GM20000 (cell line): ENCODE measurements at regions not wholly inside any gene's neighbourhood (a gene's known extent, or its start where the extent isn't known, plus 50 kb on each side); places are given as distances from the start of the nearest gene placed in this dataset.
"Not testable (repeated sequence)": the region's sequence is repeated elsewhere in the genome, so short reads cannot be mapped to it uniquely, and the experiment has no call there.

ENCODE experiments used
- DNase-seq: peaks from one replicate; pipeline ENCODE4 v3.0.0; 2012; ENCODE audit warnings: low spot score
- TF ChIP-seq, protein P1 (sequence below): IDR thresholded peaks from 2 replicates; pipeline ENCODE4 v1.5.1; 2012; ENCODE audit warnings: mild to moderate bottlenecking, control low read depth; ENCODE audit errors: extremely low read depth, missing control alignments

DNA sequence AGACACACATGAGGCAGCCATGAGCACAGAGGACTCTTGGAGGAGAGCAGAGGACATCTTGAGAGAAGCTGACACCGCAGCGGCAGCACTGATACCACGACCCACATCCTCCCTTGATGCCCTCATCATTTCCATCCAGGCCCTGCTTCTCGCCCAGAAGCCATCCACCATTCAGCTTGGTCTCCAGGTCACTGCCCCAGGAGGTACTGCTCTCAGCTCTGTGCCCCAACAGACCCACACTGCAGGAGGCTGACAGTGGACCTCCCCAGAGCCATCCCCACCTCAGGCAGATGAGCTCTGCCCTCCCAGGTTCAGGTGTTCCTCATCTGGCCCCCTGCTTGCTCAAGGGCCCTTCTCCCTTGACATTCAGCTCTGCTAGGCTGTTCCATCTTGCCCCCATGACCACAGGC, 74.9 kb downstream of the ACKR3 start:
- TF ChIP-seq, protein P1, sequence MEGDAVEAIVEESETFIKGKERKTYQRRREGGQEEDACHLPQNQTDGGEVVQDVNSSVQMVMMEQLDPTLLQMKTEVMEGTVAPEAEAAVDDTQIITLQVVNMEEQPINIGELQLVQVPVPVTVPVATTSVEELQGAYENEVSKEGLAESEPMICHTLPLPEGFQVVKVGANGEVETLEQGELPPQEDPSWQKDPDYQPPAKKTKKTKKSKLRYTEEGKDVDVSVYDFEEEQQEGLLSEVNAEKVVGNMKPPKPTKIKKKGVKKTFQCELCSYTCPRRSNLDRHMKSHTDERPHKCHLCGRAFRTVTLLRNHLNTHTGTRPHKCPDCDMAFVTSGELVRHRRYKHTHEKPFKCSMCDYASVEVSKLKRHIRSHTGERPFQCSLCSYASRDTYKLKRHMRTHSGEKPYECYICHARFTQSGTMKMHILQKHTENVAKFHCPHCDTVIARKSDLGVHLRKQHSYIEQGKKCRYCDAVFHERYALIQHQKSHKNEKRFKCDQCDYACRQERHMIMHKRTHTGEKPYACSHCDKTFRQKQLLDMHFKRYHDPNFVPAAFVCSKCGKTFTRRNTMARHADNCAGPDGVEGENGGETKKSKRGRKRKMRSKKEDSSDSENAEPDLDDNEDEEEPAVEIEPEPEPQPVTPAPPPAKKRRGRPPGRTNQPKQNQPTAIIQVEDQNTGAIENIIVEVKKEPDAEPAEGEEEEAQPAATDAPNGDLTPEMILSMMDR: no peak
- no peak for DNase-seq

DNA sequence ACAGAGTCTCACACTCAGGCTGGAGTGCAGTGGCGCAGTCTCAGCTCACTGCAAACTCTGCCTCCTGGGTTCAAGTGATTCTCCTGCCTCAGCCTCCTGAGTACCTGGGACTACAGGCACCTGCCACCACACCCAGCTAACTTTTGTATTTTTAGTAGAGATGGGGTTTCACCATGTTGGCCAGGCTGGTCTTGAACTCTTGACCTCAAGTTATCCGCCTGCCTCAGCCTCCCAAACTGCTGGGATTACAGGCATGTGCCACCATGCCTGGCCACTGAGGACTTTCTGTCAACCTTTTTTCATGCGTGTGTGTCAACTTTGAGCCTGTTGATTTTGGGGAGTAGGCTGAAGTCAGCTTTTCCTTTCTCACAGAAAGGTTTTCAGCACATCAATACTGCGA, 75.5 kb downstream of the ACKR3 start:
- DNase-seq: not testable (repeated sequence)

DNA sequence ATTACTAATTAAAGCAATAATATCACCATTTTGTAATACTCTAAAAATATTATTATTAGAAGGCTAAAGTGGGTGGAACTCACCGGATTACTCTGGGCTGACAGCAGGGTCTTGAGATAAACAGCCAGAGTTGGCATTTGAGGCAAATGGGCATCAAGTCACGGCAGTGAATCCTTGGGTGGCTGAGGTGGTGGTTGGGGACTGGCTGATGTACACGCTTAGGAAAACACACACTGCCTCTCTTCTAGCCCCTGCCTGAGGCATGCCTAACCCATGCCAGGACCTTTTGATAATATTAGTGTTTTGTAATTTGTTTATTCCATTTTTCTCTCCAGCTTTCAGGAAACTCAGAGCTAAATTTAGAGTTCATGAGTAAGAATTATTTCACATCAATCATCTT, 76.8 kb downstream of the ACKR3 start:
- DNase-seq: no peak
- TF ChIP-seq, protein P1: no peak

DNA sequence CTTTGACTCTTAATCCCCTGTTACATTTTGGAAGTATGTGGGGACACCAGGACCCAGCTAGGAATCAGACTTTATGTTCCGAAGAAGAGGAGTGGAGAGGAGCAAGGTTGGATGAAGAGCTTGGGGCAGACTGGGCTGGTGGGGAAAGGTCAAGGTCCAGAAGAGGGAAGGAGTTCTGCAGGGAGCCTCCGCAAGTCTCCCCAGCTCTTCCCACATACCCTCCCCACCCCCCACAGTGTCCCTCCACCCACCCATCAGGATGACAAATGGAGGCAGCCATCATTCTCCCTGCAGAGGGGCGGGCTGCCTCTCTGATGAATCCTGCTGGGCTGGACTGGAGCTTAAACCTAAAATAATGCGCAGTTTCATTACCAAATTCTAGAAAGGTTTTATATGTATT, 77.2 kb downstream of the ACKR3 start:
- DNase-seq: no peak
- TF ChIP-seq, protein P1: no peak

DNA sequence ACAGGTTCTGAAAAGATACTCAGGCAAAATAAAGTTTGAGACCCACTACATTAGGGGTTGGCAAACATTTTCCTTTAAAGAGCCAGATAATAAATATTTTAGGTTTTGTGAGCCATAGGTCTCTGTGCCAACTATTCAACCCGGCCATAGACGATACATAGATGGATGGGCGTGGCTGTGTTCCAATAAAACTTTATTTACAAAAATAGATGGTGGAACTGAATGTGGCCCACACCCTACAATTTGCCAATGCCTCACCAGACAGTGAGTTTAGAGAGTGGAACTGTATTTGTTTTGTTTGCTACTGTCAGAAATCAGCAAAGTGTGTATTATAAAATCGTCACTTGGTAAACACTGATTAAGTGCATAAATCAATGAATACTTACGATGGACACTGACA, 78.0 kb downstream of the ACKR3 start:
- TF ChIP-seq, protein P1: no peak
- no peak for DNase-seq

DNA sequence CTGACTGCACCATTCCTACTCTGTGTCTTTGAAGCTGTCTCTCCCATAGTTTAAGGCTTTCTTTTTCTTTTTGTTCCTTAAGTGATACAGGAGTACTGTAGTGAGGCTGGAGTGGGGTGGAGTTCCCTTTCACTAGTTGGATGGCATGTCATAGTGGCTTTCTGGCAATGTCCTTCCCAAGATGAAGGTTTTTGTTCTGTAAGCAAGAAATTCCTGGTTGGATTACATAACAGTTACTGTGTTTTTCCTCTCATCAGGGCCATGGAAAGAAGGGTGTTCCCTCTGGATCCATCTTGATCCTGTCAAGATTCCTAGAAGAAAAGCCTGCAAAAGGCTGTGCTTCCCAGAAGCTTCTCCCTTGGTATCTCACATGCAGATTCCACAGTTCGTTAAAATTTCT, 84.2 kb downstream of the ACKR3 start:
- TF ChIP-seq, protein P1: no peak

DNA sequence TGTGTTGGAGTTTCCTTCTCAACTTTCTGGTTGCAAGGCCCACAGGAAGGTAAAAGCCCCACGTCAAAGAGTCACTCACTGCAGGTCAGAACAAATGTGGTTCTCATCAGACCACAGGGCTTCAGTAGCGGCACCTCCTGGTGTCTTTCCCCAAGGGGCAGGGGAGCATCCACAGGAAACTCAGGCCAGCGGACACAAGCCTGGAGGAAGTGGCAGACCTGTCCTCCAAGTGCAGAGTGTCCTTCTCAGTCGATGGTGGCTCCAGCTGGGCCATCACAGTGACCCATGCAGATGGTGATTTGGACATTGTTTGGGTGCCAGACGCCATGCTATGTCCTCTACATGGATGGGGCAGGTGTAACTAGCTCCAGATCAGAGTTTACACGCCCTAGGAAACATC, 84.9 kb downstream of the ACKR3 start:
- TF ChIP-seq, protein P1: no peak
- no peak for DNase-seq

More for the DNA sequence above, 84.2 kb downstream of the ACKR3 start:
- DNase-seq: no peak

DNA sequence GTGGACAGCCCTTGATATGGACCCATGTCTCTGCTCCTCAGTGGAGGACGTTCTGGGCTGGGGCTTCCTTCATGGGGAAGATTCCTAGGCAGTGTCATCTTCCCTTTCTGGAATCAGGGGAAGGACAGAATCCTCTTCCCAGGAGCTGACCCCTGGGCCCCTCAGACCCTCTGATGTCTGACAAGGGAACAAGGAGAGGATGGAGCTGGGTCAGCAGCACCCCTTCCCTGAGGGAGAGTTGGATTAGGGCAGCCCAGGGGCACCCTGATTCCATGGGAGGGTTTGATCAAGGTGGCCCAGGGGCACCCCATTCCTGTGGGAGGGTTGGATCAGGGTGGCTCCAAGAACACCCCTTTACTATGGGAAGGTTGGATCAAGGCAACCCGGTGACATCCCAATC, 86.5 kb downstream of the ACKR3 start:
- TF ChIP-seq, protein P1: no peak
- no peak for DNase-seq
